Sigmoid colon (tissue), 3 donors: ENCODE measurements at regions not wholly inside any gene's neighbourhood (a gene's known extent, or its start where the extent isn't known, plus 50 kb on each side); places are given as distances from the start of the nearest gene placed in this dataset.
"Not testable (repeated sequence)": the region's sequence is repeated elsewhere in the genome, so short reads cannot be mapped to it uniquely, and the experiment has no call there.

Source experiments
- POLR2A ChIP-seq, 2 donors: fragments of 450-650 bp; IDR thresholded peaks; one replicate each; pipeline ENCODE4 v1.6.1; 2016; ENCODE audit warnings: antibody characterized with exemption in 2 of 2, mild to moderate bottlenecking in 2 of 2, moderate library complexity in 2 of 2
- TF ChIP-seq, protein P1 (sequence below), 4 experiments: fragments of 450-650 bp in 3 of 4; fragments of 200-600 bp in 1 of 4; IDR thresholded peaks; one replicate each; pipeline ENCODE4 v1.5.1; 2016 to 2019; ENCODE audit warnings: antibody characterized with exemption in 4 of 4, mild to moderate bottlenecking in 3 of 4, moderate library complexity in 2 of 4

DNA sequence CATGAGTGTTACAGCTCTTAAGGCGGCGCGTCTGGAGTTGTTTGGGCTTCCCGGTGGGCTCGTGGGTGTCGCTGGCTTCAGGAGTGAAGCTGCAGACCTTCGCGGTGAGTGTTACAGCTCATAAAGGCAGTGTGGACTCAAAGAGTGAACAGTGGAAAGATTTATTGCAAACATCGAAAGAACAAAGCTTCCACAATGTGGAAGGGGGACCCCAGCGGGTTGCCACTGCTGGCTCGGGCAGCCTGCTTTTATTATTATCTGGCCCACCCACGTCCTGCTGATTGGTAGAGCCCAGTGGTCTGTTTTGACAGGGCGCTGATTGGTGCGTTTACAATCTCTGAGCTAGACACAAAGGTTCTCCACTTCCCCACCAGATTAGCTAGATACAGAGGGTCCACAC, 405.7 kb downstream of the HLX start:
- TF ChIP-seq, protein P1, sequence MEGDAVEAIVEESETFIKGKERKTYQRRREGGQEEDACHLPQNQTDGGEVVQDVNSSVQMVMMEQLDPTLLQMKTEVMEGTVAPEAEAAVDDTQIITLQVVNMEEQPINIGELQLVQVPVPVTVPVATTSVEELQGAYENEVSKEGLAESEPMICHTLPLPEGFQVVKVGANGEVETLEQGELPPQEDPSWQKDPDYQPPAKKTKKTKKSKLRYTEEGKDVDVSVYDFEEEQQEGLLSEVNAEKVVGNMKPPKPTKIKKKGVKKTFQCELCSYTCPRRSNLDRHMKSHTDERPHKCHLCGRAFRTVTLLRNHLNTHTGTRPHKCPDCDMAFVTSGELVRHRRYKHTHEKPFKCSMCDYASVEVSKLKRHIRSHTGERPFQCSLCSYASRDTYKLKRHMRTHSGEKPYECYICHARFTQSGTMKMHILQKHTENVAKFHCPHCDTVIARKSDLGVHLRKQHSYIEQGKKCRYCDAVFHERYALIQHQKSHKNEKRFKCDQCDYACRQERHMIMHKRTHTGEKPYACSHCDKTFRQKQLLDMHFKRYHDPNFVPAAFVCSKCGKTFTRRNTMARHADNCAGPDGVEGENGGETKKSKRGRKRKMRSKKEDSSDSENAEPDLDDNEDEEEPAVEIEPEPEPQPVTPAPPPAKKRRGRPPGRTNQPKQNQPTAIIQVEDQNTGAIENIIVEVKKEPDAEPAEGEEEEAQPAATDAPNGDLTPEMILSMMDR (IDR thresholded peaks at IDR 0.05), result not testable (repeated sequence)
- not testable (repeated sequence) for TF ChIP-seq POLR2A (IDR thresholded peaks at IDR 0.05)
